ENCODE measurements at regions not wholly inside any gene's neighbourhood (a gene's known extent, or its start where the extent isn't known, plus 50 kb on each side); places are given as distances from the start of the nearest gene placed in this dataset.

- TF ChIP-seq FOXA1 (IDR thresholded peaks at IDR 0.05) (no peak), FOXM1 (IDR thresholded peaks at IDR 0.05; ENCODE audit: borderline replicate concordance) (no peak), CTBP1 (IDR thresholded peaks at IDR 0.05; ENCODE audit: borderline replicate concordance) (no peak)
Observed at GRCh38 chr4:110982486-110982885, 359.6 kb upstream of the PITX2 start.

Measured in HEK293T (cell line).